Hepatocyte (in vitro differentiated cells): ENCODE measurements at regions not wholly inside any gene's neighbourhood (a gene's known extent, or its start where the extent isn't known, plus 50 kb on each side); places are given as distances from the start of the nearest gene placed in this dataset.

Experiments used
- EZH2 ChIP-seq: fragments of 200-600 bp; sonication (generic); IDR thresholded peaks from 2 replicates; pipeline ENCODE4 v1.6.1; 2016; ENCODE audit warnings: antibody characterized with exemption, mild to moderate bottlenecking, borderline replicate concordance
- EZH2phosphoT487 ChIP-seq: fragments of 200-600 bp; sonication (generic); IDR thresholded peaks from one replicate; pipeline ENCODE4 v1.6.1; 2018; ENCODE audit warnings: antibody characterized with exemption, mild to moderate bottlenecking, low read depth, moderate library complexity; ENCODE audit not compliant: unreplicated experiment, severe bottlenecking
- TF ChIP-seq, protein P1 (sequence below): fragments of 200-600 bp; sonication (generic); IDR thresholded peaks from 2 replicates; pipeline ENCODE4 v1.5.1; 2016; ENCODE audit warnings: antibody characterized with exemption, mild to moderate bottlenecking; ENCODE audit not compliant: poor library complexity

DNA sequence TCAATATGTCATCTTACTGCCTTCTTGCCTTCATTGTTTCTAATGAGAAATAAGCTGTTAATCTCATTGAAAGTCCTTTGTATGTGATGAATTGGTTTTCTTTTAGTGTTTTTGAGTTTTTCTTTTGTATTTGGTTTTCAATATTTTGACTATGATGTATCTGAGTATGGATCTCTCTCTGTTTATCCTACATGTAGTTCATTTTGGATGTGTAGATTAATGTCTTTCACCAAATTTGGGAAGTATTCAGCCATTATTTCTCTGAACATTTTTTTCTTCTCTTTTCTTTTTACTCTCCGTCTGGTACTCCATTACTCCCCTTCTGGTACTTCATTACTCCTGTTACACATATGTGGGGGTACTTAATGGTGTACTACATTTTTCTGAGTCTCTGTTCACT lies 103.3 kb upstream of the ADRA1D start:
- TF ChIP-seq, protein P1, sequence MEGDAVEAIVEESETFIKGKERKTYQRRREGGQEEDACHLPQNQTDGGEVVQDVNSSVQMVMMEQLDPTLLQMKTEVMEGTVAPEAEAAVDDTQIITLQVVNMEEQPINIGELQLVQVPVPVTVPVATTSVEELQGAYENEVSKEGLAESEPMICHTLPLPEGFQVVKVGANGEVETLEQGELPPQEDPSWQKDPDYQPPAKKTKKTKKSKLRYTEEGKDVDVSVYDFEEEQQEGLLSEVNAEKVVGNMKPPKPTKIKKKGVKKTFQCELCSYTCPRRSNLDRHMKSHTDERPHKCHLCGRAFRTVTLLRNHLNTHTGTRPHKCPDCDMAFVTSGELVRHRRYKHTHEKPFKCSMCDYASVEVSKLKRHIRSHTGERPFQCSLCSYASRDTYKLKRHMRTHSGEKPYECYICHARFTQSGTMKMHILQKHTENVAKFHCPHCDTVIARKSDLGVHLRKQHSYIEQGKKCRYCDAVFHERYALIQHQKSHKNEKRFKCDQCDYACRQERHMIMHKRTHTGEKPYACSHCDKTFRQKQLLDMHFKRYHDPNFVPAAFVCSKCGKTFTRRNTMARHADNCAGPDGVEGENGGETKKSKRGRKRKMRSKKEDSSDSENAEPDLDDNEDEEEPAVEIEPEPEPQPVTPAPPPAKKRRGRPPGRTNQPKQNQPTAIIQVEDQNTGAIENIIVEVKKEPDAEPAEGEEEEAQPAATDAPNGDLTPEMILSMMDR, result no peak
- TF ChIP-seq EZH2, result no peak
- TF ChIP-seq EZH2phosphoT487, result no peak
